C4-2B (cell line): ENCODE measurements at regions not wholly inside any gene's neighbourhood (a gene's known extent, or its start where the extent isn't known, plus 50 kb on each side); places are given as distances from the start of the nearest gene placed in this dataset.
"Not testable (repeated sequence)": the region's sequence is repeated elsewhere in the genome, so short reads cannot be mapped to it uniquely, and the experiment has no call there.

ENCODE experiments used
- H3K27ac ChIP-seq: fragments of 450-650 bp; 2 replicates; pipeline ENCODE4 v1.5.1; 2017
- ZFX ChIP-seq: fragments of 450-650 bp; IDR thresholded peaks from 2 replicates; pipeline ENCODE4 v1.6.1; 2017
- TF ChIP-seq, protein P1 (sequence below): fragments of 450-650 bp; conservative IDR thresholded peaks from 2 replicates; pipeline ENCODE4 v1.5.1; 2017; ENCODE audit warnings: mild to moderate bottlenecking

DNA sequence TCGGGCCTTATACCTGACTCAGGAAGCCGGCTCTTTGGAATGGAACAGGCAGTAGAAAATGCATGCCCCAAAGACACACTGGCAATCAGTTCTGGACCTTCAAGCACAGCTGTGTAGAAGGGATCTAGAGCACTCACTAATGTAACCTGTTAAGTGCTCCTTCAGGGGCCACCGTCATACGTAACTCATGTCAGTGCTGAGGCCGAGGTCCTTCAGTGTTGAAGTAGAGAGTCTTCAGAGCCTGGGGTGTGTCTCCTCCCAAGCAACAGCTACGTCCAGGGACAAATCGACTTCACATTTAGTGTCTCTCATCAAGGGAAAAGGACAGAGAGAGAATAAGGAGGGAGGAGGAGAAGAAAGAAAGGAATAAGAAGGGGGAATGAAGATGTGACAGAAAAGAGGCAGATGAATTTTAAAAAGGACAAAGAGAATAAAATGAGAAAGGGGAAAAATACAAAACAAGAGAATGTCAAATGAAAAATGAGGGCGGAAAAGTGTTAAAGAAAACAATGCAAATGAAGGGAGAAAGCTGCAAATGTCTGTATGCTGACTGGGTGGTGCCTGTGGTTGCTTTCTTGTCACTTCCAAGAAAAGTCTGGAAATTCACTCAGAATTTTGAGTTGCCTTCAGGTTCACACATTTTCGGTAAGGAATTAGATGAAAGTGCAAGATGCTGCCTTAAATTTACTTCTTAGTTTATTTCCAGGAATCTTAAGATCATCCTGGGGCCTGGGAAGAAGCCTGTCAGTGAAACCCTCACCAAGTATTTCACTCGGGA, 989.4 kb downstream of the GRID1 start:
- H3K27ac ChIP-seq: no peak overlapping the region
- TF ChIP-seq, protein P1, sequence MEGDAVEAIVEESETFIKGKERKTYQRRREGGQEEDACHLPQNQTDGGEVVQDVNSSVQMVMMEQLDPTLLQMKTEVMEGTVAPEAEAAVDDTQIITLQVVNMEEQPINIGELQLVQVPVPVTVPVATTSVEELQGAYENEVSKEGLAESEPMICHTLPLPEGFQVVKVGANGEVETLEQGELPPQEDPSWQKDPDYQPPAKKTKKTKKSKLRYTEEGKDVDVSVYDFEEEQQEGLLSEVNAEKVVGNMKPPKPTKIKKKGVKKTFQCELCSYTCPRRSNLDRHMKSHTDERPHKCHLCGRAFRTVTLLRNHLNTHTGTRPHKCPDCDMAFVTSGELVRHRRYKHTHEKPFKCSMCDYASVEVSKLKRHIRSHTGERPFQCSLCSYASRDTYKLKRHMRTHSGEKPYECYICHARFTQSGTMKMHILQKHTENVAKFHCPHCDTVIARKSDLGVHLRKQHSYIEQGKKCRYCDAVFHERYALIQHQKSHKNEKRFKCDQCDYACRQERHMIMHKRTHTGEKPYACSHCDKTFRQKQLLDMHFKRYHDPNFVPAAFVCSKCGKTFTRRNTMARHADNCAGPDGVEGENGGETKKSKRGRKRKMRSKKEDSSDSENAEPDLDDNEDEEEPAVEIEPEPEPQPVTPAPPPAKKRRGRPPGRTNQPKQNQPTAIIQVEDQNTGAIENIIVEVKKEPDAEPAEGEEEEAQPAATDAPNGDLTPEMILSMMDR: no peak
- no peak for TF ChIP-seq ZFX

DNA sequence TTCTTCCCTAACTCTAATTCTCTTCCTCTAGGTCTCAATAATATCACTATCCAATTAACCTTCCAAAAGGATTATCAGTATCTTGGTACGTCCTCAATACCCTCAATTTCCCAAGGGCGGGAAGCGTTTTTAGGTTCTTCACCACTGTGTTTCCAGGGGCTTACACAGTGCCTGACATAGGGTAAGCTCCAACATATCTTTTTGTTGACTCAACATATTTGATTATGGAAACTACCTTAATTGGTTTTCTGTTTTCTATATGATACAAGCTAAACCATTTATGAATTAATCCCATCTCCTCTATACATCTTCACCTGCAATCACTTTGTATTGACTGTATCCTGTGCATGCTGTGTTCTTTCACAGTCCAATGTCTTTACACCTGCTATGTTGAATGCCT, 987.3 kb downstream of the GRID1 start:
- TF ChIP-seq ZFX: no peak
- no peak overlapping the region for H3K27ac ChIP-seq

DNA sequence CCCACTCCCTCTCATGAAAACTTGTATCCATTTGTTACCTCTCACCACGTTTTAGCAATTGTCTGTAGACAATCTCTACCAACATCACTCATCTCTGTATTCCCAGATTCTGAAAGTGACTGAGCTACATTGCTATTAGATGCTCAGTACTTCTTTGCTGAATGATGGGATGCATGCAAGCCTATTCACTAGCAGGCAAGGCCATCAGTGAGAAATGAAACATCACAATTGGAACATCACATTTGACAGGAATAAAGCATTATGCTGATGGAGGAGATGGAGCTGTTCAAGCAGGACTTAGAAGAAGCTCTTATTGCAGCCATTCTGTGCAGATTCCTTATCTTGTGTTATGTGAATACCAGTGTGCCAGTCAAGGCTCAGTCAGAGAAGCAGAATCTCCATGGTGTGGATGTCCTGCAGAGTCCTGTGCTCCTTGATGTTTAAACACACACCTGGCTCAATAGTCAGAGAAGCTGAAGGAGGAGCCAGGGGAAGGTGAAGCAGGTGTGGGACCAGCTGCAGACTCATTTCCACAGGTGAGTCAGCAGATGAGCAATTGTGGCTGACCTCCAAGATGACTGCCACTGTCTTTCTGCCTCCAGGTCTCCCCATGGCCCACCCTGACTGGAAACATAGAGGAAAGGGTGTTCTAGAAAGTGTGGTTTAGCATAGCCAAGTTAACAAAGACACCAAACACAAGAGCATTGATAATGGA, 965.5 kb downstream of the GRID1 start:
- TF ChIP-seq, protein P1: no peak
- TF ChIP-seq ZFX: no peak
- no peak overlapping the region for H3K27ac ChIP-seq

DNA sequence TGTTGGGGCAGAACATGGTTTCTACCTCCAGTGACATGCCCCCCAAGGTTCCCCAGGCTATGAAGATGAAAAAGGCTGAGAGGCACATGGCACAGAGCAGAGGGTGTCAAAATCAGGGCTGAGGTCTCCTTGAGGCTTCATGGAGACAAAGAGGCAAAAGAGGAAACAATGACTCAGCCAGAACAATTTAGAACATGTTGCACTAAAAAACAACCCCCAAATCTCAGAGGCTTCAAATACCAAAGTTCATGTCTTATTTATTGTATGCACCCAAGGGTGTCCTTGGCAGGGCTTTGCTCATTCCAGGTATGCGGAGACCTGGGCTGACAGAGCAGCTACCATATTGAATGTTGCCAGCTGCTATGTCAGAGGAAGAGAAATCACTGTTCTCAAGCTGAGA, 964.1 kb downstream of the GRID1 start:
- no peak for TF ChIP-seq ZFX
- TF ChIP-seq, protein P1: no peak
- no peak overlapping the region for H3K27ac ChIP-seq

DNA sequence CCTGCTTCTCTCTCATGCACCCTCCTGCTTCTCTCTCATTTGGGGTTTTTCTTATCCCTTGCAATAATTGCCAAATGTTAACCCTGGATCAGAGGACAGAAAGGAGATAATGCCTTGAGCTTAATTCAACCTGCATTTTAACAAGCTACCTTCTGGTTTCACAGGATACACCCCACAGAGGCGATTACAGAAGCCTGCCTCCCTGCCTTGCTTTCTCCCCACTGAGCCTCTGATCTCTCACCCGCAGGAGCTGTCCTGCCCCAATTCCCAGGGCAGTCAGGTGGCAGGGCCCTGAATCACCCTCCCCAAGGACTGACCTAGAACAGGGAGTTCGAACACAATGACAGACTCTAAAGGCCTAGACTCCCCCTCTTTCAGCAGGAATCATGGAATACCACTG, 959.5 kb downstream of the GRID1 start:
- no peak overlapping the region for H3K27ac ChIP-seq
- no peak for TF ChIP-seq ZFX
- TF ChIP-seq, protein P1: no peak

DNA sequence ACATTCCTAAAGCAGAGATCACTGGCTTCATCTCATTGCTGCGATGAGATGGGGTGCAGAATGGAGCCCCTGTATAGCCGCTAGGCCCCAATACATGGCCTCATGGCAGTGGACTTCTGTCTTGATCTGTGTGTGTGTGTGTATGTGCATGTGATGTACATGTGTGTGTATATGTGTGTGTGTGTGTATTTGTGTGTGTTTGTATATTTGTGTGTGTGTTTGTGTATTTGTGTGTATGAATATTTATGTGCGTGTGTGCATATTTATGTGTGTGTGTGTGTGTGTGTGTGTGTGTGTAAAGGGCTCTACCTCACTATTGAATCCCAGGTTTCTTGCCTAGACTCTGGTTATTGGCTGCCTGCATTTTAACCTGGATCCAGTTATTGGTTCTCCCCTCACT, 958.2 kb downstream of the GRID1 start:
- H3K27ac ChIP-seq: no peak overlapping the region
- TF ChIP-seq, protein P1: no peak
- no peak for TF ChIP-seq ZFX

DNA sequence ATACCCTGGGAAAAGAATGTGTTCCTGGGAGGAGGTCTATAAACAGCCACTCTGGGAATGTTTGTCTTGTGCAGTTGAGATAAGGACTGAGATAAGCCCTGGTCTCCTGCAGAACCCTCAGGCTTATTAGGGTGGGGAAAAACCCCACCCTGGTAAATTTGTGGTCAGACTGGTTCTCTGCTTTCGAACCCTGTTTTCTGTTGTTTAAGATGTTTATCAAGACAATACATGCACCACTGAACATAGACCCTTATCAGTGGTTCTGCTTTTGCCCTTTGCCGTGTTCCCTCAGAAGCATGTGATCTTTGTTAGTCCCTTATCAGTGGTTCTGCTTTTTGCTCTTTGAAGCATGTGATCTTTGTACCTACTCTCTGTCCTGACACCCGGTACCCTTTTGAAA, 956.0 kb downstream of the GRID1 start:
- not testable (repeated sequence) for H3K27ac ChIP-seq

DNA sequence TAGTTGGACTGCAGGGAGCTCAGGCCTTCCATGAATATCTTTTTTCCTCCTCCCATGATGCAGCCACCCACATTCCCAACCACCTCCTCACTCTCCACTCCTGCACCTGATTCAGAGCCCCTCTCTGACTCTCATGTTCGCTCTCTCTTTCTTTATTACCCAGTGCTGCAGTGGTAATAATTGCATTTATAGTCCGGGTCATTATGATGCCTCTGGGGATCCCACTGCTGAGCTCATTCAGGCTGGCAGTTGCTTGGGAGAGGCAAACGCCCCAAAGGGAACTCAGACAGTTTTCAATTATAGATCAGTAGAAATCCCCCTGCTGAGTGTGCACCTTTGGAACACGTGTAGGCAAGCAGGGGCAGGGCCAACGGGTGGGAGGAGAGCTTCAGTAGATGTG, 953.0 kb downstream of the GRID1 start:
- no peak overlapping the region for H3K27ac ChIP-seq
- TF ChIP-seq, protein P1: no peak
- TF ChIP-seq ZFX: no peak
